Adrenal gland (tissue), 5 donors: ENCODE measurements at regions not wholly inside any gene's neighbourhood (a gene's known extent, or its start where the extent isn't known, plus 50 kb on each side); places are given as distances from the start of the nearest gene placed in this dataset.

Source experiments
- CTCF ChIP-seq, 6 experiments: fragments of 450-650 bp in 4 of 6; fragments of 200-600 bp in 2 of 6; sonication (generic) in 1 of 6; IDR thresholded peaks; 1 replicate in 5 of 6; 2 replicates in 1 of 6; pipeline versions ENCODE4 v1.5.1 to v1.8.0; 2016 to 2021; ENCODE audit warnings: antibody characterized with exemption in 6 of 6, mild to moderate bottlenecking in 2 of 6, moderate library complexity in 1 of 6
- POLR2A ChIP-seq, 2 donors: fragments of 450-650 bp; IDR thresholded peaks; one replicate each; pipeline ENCODE4 v1.6.1; 2017; ENCODE audit warnings: antibody characterized with exemption in 2 of 2, mild to moderate bottlenecking in 2 of 2, moderate library complexity in 1 of 2
- donor health status: DM: no; HTN: no; CAD: no.

DNA sequence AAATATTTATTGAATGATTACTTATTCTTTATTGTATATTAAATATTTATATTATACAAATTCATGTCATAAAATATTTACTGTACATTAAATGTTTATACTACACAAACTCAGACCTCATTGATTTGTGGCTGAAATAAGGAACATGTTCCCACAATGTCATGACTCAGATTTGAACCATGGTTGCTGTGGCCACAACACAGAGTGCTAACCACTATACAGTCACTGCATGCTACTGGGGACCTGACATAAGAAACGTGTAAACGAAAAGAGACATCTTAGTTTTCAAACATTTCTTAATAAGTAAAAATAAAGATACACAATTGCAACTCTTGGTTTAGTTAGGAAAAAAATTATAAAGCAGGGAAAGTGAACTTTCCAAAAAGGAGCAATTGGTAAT, 99.1 kb upstream of the AGTR1 start:
- TF ChIP-seq CTCF (IDR thresholded peaks at IDR 0.05) (no peak), POLR2A (IDR thresholded peaks at IDR 0.05) (no peak)
